ENCODE measurements at regions not wholly inside any gene's neighbourhood (a gene's known extent, or its start where the extent isn't known, plus 50 kb on each side); places are given as distances from the start of the nearest gene placed in this dataset.

DNA sequence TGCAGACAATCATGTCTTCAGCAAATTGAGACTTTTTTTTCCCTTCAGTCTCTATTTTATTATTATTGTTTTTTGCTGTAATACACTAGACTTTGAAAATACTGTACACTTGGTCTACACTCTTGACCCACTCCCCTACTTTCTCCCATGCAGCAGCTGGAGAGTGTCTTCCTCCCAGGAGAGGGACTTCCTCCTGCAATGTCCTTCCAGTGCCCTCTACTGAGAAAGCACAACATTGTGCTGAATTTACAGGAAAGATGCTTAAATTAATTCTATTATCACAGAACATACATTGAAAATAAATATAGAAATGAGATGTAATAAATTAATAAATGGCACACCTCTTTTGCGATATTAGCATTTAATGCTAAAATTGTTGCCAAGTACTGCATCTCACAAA, 411.3 kb downstream of the CCSER2 start:
- no peak for TF ChIP-seq CTCF (IDR thresholded peaks at IDR 0.05)
- no peak for TF ChIP-seq POLR2A (IDR thresholded peaks at IDR 0.05)
